Common myeloid progenitor, CD34-positive (primary cell): ENCODE measurements at regions not wholly inside any gene's neighbourhood (a gene's known extent, or its start where the extent isn't known, plus 50 kb on each side); places are given as distances from the start of the nearest gene placed in this dataset.

Source experiments
- CTCF ChIA-PET: fragments of 350-600 bp; sonication (Branson Sonifier 250); formaldehyde crosslinking; loops from one replicate; lab custom pipeline; 2021; ENCODE audit warnings: antibody characterized with exemption; lab: Charles Lee
- POLR2A ChIA-PET: fragments of 350-600 bp; sonication (Branson Sonifier 250); formaldehyde crosslinking; loops from one replicate; lab custom pipeline; 2021; ENCODE audit warnings: antibody characterized with exemption; lab: Charles Lee
- DNase-seq, 3 donors: peaks; one replicate each; pipeline versions ENCODE4 v3.0.0 to v3.0.0-alpha.2; 2013
- H3K27ac ChIP-seq, 2 experiments: 1 replicate in 1 of 2; 2 replicates in 1 of 2; pipeline ENCODE4 v1.7.0; 2013; ENCODE audit warnings: inconsistent platforms in 2 of 2, low read length in 2 of 2, mild to moderate bottlenecking in 2 of 2, low read depth in 1 of 2, moderate library complexity in 1 of 2; ENCODE audit not compliant: severe bottlenecking in 2 of 2, insufficient read depth in 1 of 2, poor library complexity in 1 of 2
- H3K27me3 ChIP-seq, 5 experiments: replicated peaks in 2 of 5; 1 replicate in 3 of 5; 2 replicates in 2 of 5; pipeline versions ENCODE4 v1.6.1 to v1.7.0; 2013; ENCODE audit warnings: low read length in 4 of 5, mild to moderate bottlenecking in 2 of 5, moderate library complexity in 2 of 5, inconsistent platforms in 1 of 5; ENCODE audit not compliant: insufficient read depth in 5 of 5, control insufficient read depth in 4 of 5
- H3K36me3 ChIP-seq, 4 experiments: 1 replicate in 2 of 4; 2 replicates in 2 of 4; pipeline versions ENCODE4 v1.6.1 to v1.7.0; 2013; ENCODE audit warnings: low read length in 3 of 4, control low read depth in 1 of 4, mild to moderate bottlenecking in 1 of 4; ENCODE audit not compliant: control insufficient read depth in 4 of 4, insufficient read depth in 4 of 4
- H3K4me1 ChIP-seq, 4 experiments: 1 replicate in 3 of 4; 2 replicates in 1 of 4; pipeline versions ENCODE4 v1.6.1 to v1.7.1; 2013; ENCODE audit warnings: low read length in 3 of 4, mild to moderate bottlenecking in 3 of 4, control low read depth in 1 of 4, inconsistent platforms in 1 of 4, moderate library complexity in 1 of 4; ENCODE audit not compliant: control insufficient read depth in 4 of 4, insufficient read depth in 4 of 4; ENCODE audit errors: control extremely low read depth in 1 of 4
- H3K4me3 ChIP-seq, 7 experiments: 1 replicate in 4 of 7; 2 replicates in 3 of 7; pipeline versions ENCODE4 v1.5.1 to v1.7.0; 2013; ENCODE audit warnings: mild to moderate bottlenecking in 7 of 7, low read length in 6 of 7, moderate library complexity in 6 of 7, inconsistent platforms in 2 of 7, low read depth in 2 of 7, control low read depth in 1 of 7; ENCODE audit not compliant: insufficient read depth in 4 of 7, control insufficient read depth in 1 of 7; ENCODE audit errors: extremely low read depth in 1 of 7
- H3K9me3 ChIP-seq, 5 experiments: 1 replicate in 4 of 5; 2 replicates in 1 of 5; pipeline versions ENCODE4 v1.6.1 to v1.7.1; 2013; ENCODE audit warnings: low read length in 4 of 5, mild to moderate bottlenecking in 2 of 5, inconsistent platforms in 1 of 5, low read depth in 1 of 5, moderate library complexity in 1 of 5; ENCODE audit not compliant: control insufficient read depth in 4 of 5, insufficient read depth in 2 of 5; ENCODE audit errors: control extremely low read depth in 1 of 5
- WGBS: methylation state at CpG from one replicate; pipeline ENCODE4 v1.1.5; 2013; ENCODE audit not compliant: insufficient coverage; 5-methylcytosine and 5-hydroxymethylcytosine counted together

DNA sequence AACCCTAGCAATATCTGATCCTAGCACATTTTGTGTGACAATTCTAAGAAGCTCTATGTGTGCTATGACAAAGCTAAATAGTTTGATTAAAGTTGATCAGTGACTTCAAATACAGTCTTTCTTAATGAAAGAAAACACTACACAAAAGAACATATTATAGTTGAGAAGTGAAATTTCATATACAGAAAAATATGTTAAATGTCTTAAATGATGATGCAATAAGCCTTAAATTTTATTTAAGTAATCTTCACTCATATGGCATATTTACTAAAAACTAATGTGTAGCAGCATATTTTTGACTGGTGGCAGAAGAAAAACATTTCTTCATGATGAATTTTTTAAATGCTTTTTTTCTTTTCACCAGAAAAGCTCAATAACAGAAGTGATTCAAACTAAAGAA lies 485.5 kb downstream of the TUSC7 start:
- Histone ChIP-seq H3K27me3 (peaks cover 0 to 3% (median 0%) of the 10 kb centered on the region in 5 experiments), H3K27ac (no peak overlapping the region), H3K36me3 (no peaks in the 10 kb centered on the region), H3K9me3 (no peaks in the 10 kb centered on the region), H3K4me1 (no peaks in the 10 kb centered on the region), H3K4me3 (no peak overlapping the region)
- no peak for DNase-seq
- ChIA-PET POLR2A (no interaction called here), CTCF (no interaction called here)

DNA sequence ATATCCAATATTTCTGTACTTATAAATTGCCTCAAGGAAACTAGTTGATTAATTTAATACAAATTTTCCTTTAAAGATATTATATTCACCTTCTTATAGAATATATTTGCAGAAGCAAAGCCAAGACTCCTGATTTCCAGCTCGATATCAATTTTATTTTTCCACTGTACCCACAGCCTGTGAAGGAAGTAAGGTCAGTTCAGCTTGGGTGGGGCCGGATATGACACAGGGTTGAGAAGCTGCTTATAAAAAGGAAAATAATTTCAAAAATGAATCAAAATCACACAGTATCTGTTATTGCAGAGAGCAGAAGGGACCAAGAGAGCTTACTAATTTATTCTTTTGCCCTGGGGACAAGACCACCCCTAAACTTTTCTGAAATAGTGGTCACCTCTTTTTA lies 491.4 kb downstream of the TUSC7 start:
- H3K9me3 ChIP-seq, result no peaks in the 10 kb centered on the region
- H3K4me1 ChIP-seq, result no peaks in the 10 kb centered on the region
- no peak for DNase-seq
- CTCF ChIA-PET, result no interaction called here
- no peaks in the 10 kb centered on the region for H3K36me3 ChIP-seq
- POLR2A ChIA-PET, result no interaction called here
- H3K27ac ChIP-seq, result no peak overlapping the region
- no CpG with 5 or more reads among the region's 2 CpGs for WGBS
- no peak overlapping the region for H3K4me3 ChIP-seq
- peaks cover 0 to 3% (median 0%) of the 10 kb centered on the region in 5 experiments for H3K27me3 ChIP-seq

DNA sequence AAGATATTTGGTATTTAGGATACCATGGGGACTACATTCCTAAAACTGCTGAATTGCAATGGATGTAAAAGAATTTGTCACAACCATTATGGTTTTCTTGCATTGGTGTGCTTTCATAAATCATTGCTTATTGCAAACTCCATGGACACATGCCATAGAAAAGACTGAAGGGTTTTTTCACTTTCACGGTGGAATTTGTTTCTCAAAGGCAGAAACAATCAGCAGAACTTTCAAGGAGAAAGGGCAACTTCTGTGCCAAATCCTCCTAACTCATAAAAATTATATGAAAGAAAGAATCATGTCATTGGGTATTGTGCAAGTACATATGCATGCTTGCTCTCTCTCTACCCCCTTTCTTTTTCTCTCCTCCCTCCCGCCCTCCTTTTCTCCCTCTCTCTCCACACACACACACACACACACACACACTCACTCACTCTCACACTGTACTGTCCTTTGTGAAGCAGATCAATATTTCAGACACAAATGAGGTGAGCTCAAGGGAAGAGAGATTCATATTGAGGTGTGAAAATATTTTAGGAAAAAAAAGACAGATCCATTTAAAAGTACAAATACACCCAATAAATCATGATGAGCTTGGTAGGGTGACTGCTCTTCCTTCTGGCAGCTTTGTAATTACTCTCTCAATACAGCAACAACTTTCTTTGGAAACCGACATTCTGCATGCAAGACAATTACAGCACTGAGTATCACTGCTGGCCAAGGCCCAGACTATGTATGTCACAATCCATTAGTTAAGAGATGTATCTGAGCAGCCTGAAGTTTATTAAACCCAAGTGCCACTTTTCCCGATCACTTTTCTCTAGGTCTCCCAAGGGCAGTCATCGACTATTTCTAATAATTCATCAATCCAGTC lies 492.6 kb downstream of the TUSC7 start:
- POLR2A ChIA-PET, result no interaction called here
- DNase-seq, result no peak
- CTCF ChIA-PET, result no interaction called here

DNA sequence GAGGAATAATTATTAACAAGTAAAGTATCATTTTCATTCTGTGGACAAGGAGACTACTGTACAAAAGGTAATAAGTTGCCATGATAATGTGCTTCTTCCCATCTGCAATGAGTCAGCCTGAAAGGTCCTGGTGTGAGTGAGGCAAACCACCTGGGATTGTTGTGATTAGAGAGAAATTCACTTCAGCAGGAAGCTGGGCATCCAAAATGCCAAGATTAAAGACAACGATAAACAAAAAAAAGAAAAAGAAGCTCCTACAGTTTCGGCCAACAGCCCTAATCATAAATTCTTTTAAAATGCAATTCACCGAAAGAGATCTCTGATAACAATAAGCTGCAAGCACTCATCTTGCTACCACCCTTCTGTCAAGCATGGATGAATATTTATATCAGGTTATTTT lies 507.8 kb downstream of the TUSC7 start:
- WGBS, result no CpG with 5 or more reads among the region's 3 CpGs
- ChIA-PET CTCF (no interaction called here), POLR2A (no interaction called here)
- H3K4me1 ChIP-seq, result no peaks in the 10 kb centered on the region
- no peak overlapping the region for H3K4me3 ChIP-seq
- H3K27ac ChIP-seq, result no peak overlapping the region
- no peak for DNase-seq
- H3K9me3 ChIP-seq, result peaks cover 0 to 2% (median 0%) of the 10 kb centered on the region in 5 experiments
- H3K36me3 ChIP-seq, result no peaks in the 10 kb centered on the region
- H3K27me3 ChIP-seq, result no peaks in the 10 kb centered on the region

More for the DNA sequence above, 492.6 kb downstream of the TUSC7 start:
- WGBS, result 93% methylated on average over 3 of the region's 5 CpGs
- Histone ChIP-seq H3K4me3 (no peak overlapping the region), H3K27ac (no peak overlapping the region), H3K27me3 (peaks cover 0 to 3% (median 0%) of the 10 kb centered on the region in 5 experiments), H3K9me3 (no peaks in the 10 kb centered on the region), H3K36me3 (no peaks in the 10 kb centered on the region), H3K4me1 (no peaks in the 10 kb centered on the region)

DNA sequence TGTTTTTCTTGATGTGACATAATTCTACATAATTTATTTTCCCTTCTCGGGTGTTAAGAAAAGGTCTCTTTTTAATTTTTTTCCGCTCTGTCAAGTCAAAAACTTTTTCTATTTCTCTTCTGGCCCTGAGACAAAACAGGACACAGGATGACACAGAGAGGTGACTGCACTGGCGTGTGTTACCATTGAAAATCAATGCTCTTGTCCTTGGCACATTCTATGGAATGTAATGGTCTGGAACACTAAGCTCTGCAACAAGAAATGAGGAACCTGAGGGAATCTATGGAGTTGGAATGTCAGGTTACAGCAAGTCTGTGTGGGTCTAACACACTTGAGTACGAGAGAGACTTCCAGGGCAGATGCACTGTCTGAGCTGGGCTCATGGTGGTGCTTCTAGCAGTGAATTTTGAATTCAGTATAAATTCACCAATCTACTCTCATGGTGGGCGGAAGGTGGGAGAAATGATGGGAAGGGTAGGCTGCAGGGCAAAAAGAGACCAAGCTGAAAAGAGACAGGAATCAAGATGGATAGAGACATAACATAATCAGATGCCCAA lies 508.3 kb downstream of the TUSC7 start:
- H3K27me3 ChIP-seq, result no peaks in the 10 kb centered on the region
- ChIA-PET POLR2A (no interaction called here), CTCF (no interaction called here)
- H3K4me1 ChIP-seq, result no peaks in the 10 kb centered on the region
- no peaks in the 10 kb centered on the region for H3K36me3 ChIP-seq
- no peak overlapping the region for H3K27ac ChIP-seq
- H3K9me3 ChIP-seq, result no peaks in the 10 kb centered on the region
- H3K4me3 ChIP-seq, result no peak overlapping the region
- 90% methylated on average over 3 of the region's 5 CpGs for WGBS
- DNase-seq, result no peak

DNA sequence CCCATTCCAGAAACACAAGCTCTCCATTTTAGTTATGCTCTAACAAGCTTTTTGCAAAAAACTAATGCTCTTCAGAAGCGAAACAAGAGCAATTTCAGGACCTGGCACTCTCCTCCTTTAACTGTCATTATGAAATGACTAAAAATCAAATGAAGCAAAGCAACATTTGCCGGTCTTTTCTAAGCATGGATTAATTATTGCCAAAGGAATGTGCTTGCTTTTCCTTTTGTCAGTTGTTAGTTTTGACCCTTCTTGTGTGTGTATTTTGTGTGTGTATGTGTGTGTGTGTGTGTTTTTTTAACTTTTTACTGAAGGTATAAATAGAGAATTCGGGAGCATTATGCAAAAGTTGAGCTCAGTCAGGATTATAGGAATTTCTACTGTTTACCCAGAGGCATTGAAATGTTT lies 509.1 kb downstream of the TUSC7 start:
- no peaks in the 10 kb centered on the region for H3K9me3 ChIP-seq
- no peaks in the 10 kb centered on the region for H3K4me1 ChIP-seq
- CTCF ChIA-PET, result no interaction called here
- no peak overlapping the region for H3K4me3 ChIP-seq
- H3K27me3 ChIP-seq, result no peaks in the 10 kb centered on the region
- POLR2A ChIA-PET, result no interaction called here
- WGBS, result 86% methylated on average over 2 of the region's 3 CpGs
- H3K27ac ChIP-seq, result no peak overlapping the region
- no peaks in the 10 kb centered on the region for H3K36me3 ChIP-seq
- no peak for DNase-seq

DNA sequence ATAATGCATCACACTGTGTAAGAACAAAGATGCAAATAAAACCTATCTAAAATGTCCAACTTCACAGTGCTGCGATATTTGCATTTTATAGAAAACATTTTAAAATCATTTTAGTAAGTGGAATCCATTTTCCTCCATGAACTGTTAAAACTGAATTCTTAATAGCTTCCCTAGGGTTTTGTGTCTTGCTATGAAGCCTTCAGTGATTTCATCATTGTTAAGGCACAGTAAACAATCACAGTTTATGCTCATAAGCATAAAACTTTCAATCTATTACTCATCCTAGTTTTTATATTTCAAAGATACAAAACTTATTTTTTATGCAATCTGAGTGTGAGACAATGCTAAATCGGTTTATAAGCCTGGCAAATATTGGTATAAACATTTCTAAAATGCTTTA lies 509.7 kb downstream of the TUSC7 start:
- H3K4me3 ChIP-seq, result no peak overlapping the region
- ChIA-PET POLR2A (no interaction called here), CTCF (no interaction called here)
- H3K27ac ChIP-seq, result no peak overlapping the region
- WGBS, result 100% methylated on average over 1 of the region's 2 CpGs
- H3K9me3 ChIP-seq, result no peaks in the 10 kb centered on the region
- no peaks in the 10 kb centered on the region for H3K36me3 ChIP-seq
- no peaks in the 10 kb centered on the region for H3K27me3 ChIP-seq
- DNase-seq, result no peak
- H3K4me1 ChIP-seq, result no peaks in the 10 kb centered on the region
